ENCODE measurements at regions not wholly inside any gene's neighbourhood (a gene's known extent, or its start where the extent isn't known, plus 50 kb on each side); places are given as distances from the start of the nearest gene placed in this dataset.

DNA sequence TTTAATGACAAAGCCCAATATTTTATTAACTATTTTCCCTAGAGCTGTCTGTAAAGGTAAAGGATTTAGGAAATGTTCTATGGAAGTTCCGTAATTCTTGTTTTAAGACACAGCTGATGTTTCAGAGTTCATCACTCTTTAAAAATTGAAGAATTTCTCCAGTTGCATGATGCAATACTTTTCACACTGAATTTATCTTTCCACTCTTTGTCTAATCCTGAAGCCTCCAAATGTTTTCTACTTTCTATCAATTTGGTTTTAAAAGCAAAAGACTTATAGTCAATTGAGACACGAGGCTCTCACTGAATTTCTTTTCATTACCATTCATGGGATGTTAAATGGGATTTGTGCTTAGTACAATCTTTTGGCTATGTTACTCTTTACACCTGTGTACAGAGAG is 223.2 kb downstream of the TDRD15 start:
- TF ChIP-seq, protein P1, sequence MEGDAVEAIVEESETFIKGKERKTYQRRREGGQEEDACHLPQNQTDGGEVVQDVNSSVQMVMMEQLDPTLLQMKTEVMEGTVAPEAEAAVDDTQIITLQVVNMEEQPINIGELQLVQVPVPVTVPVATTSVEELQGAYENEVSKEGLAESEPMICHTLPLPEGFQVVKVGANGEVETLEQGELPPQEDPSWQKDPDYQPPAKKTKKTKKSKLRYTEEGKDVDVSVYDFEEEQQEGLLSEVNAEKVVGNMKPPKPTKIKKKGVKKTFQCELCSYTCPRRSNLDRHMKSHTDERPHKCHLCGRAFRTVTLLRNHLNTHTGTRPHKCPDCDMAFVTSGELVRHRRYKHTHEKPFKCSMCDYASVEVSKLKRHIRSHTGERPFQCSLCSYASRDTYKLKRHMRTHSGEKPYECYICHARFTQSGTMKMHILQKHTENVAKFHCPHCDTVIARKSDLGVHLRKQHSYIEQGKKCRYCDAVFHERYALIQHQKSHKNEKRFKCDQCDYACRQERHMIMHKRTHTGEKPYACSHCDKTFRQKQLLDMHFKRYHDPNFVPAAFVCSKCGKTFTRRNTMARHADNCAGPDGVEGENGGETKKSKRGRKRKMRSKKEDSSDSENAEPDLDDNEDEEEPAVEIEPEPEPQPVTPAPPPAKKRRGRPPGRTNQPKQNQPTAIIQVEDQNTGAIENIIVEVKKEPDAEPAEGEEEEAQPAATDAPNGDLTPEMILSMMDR (IDR thresholded peaks at IDR 0.05; ENCODE audit: low read depth, low read length) = no peak
- TF ChIP-seq EZH2phosphoT487 (IDR thresholded peaks at IDR 0.05; ENCODE audit: low read depth) = no peak
